HepG2 (cell line): ENCODE measurements at regions not wholly inside any gene's neighbourhood (a gene's known extent, or its start where the extent isn't known, plus 50 kb on each side); places are given as distances from the start of the nearest gene placed in this dataset.

Source experiments
- ATAC-seq: fragments of 200-7000 bp; cut with Tn5 transposase; 3 replicates; pipeline ENCODE4 v1.9.1; 2020; ENCODE audit warnings: mild to moderate bottlenecking, moderate library complexity
- BruUV-seq: library from RNA; stranded (reverse); fragments of 400-500 nt; replicated peaks from 2 replicates; lab custom pipeline; 2021; lab: Mats Ljungman, UMichigan
- CTCF ChIA-PET: fragments of 300-600 bp; formaldehyde crosslinking; extraction: SDS; loops from one replicate; lab custom pipeline; 2021; ENCODE audit warnings: low total read pairs, inconsistent platforms, low intra/inter-chr PET ratio; lab: Yijun Ruan, JAX
- POLR2A ChIA-PET: fragments of 350-600 bp; sonication (Branson Sonifier 250); formaldehyde crosslinking; loops from one replicate; lab custom pipeline; 2020; ENCODE audit warnings: antibody characterized with exemption, inconsistent platforms; lab: Yijun Ruan, JAX
- DNase-seq: peaks from one replicate; pipeline ENCODE4 v3.0.0-alpha.2; 2015; ENCODE audit warnings: low spot score
- FAIRE-seq: peaks from 3 replicates; lab custom pipeline; 2011; peaks lifted over from hg19 to GRCh38; lab: Jason Lieb, UNC
- H2AFZ ChIP-seq: one replicate; pipeline ENCODE4 v1.6.1; 2011; ENCODE audit warnings: low read length, inconsistent platforms
- H3K27ac ChIP-seq: fragments of 300-600 bp; 3 replicates; pipeline ENCODE4 v1.8.0; 2011; ENCODE audit warnings: mixed run types, mild to moderate bottlenecking, mixed read lengths, low read length, inconsistent platforms; ENCODE audit not compliant: insufficient read depth; ENCODE audit errors: extremely low read length
- H3K27me3 ChIP-seq, 2 experiments: fragments of 200-600 bp in 1 of 2; 2 replicates in 1 of 2; 3 replicates in 1 of 2; pipeline versions ENCODE4 v1.6.0 to v1.8.0; 2011; ENCODE audit warnings: low read length in 2 of 2, mild to moderate bottlenecking in 2 of 2, moderate library complexity in 2 of 2, inconsistent platforms in 1 of 2; ENCODE audit not compliant: insufficient read depth in 2 of 2, control insufficient read depth in 1 of 2
- H3K36me3 ChIP-seq, 2 experiments: fragments of 200-600 bp in 1 of 2; replicated peaks in 1 of 2; 2 replicates in 1 of 2; 3 replicates in 1 of 2; pipeline versions ENCODE4 v1.5.1 to v1.8.0; 2011; ENCODE audit warnings: low read length in 2 of 2, inconsistent platforms in 1 of 2; ENCODE audit not compliant: insufficient read depth in 2 of 2, control insufficient read depth in 1 of 2
- H3K4me1 ChIP-seq: 2 replicates; pipeline ENCODE4 v1.5.1; 2012; ENCODE audit warnings: low read length, inconsistent platforms; ENCODE audit not compliant: insufficient read depth
- H3K4me2 ChIP-seq: 2 replicates; pipeline ENCODE4 v1.6.0; 2011; ENCODE audit warnings: low read depth, low read length, inconsistent platforms
- H3K4me3 ChIP-seq, 3 experiments: fragments of 200-600 bp in 1 of 3; sonication (generic), shearing (Covaris generic) in 1 of 3; replicated peaks in 1 of 3; 2 replicates each; pipeline ENCODE4 v1.5.1; 2011 to 2016; ENCODE audit warnings: low read length in 3 of 3, inconsistent platforms in 2 of 3, low read depth in 2 of 3, mild to moderate bottlenecking in 2 of 3, control low read depth in 1 of 3, mixed read lengths in 1 of 3; ENCODE audit not compliant: insufficient read depth in 1 of 3
- H3K79me2 ChIP-seq: one replicate; pipeline ENCODE4 v1.6.1; 2011; ENCODE audit warnings: low read length, inconsistent platforms; ENCODE audit not compliant: insufficient read depth
- H3K9ac ChIP-seq: 2 replicates; pipeline ENCODE4 v1.6.0; 2011; ENCODE audit warnings: mild to moderate bottlenecking, low read depth, low read length, inconsistent platforms; ENCODE audit not compliant: insufficient read depth
- H3K9me3 ChIP-seq: 2 replicates; pipeline ENCODE4 v1.5.1; 2012; ENCODE audit warnings: mild to moderate bottlenecking, low read length
- H4K20me1 ChIP-seq: 2 replicates; pipeline ENCODE4 v1.6.0; 2011; ENCODE audit warnings: inconsistent platforms, mild to moderate bottlenecking, low read length, moderate library complexity; ENCODE audit not compliant: insufficient read depth
- MAFF ChIP-seq: IDR thresholded peaks from 2 replicates; pipeline ENCODE4 v1.6.1; 2011; ENCODE audit warnings: low read depth, low read length, improper control_type of control experiment
- MAFK ChIP-seq, 2 experiments: IDR thresholded peaks in 1 of 2; conservative IDR thresholded peaks in 1 of 2; 2 replicates each; pipeline ENCODE4 v1.6.1; 2011; ENCODE audit warnings: improper control_type of control experiment in 2 of 2, low read length in 2 of 2
- MAX ChIP-seq: IDR thresholded peaks from 2 replicates; pipeline ENCODE4 v1.6.1; 2012; ENCODE audit warnings: inconsistent platforms
- ZKSCAN5 ChIP-seq: sonication (generic); formaldehyde crosslinking; IDR thresholded peaks from 2 replicates; pipeline ENCODE4 v1.5.1; 2020; ENCODE audit warnings: mild to moderate bottlenecking, missing genetic modification reagents
- ZNF3 ChIP-seq: IDR thresholded peaks from 2 replicates; pipeline ENCODE4 v1.7.0; 2017; ENCODE audit warnings: inconsistent platforms
- ZNF343 ChIP-seq: sonication (generic); formaldehyde crosslinking; IDR thresholded peaks from 2 replicates; pipeline ENCODE4 v1.4.0; 2020; ENCODE audit warnings: mild to moderate bottlenecking, missing genetic modification reagents
- ZNF512B ChIP-seq: sonication (generic); formaldehyde crosslinking; IDR thresholded peaks from 2 replicates; pipeline ENCODE4 v1.5.1; 2020; ENCODE audit warnings: missing genetic modification reagents, mild to moderate bottlenecking, borderline replicate concordance
- ZNF547 ChIP-seq: sonication (generic); formaldehyde crosslinking; IDR thresholded peaks from 2 replicates; pipeline ENCODE4 v1.5.1; 2020; ENCODE audit warnings: mild to moderate bottlenecking, missing genetic modification reagents
- ZNF619 ChIP-seq: sonication (generic); formaldehyde crosslinking; IDR thresholded peaks from 2 replicates; pipeline ENCODE4 v1.4.0; 2020; ENCODE audit warnings: mild to moderate bottlenecking, missing genetic modification reagents
- WGBS: methylation state at CpG from one replicate; pipeline ENCODE4 v1.1.6; 2017; ENCODE audit warnings: low lambda C conversion rate; 5-methylcytosine and 5-hydroxymethylcytosine counted together
- in situ Hi-C: cut with HindIII; loops from 2 replicates; pipeline ENCODE4 v1.10.0; 2017; ENCODE audit warnings: low pct_unique_long_range_greater_than_20kb; ENCODE audit not compliant: extremely low pct_ligation_motif_present
- intact Hi-C: fragments of 100-400 bp; cut with micrococcal nuclease; formaldehyde crosslinking; loops from one replicate; pipeline ENCODE4 v1.10.0; 2022; ENCODE audit not compliant: unreplicated experiment

- in situ Hi-C loops (no loop called here), intact Hi-C loops (no loop called here)
- no TSS peak for BruUV-seq
- H2AFZ ChIP-seq = no peak overlapping the region
- POLR2A ChIA-PET = no interaction called here
- no peak overlapping the region for H3K9ac ChIP-seq
- TF ChIP-seq ZNF512B (CRISPR knock-in tag) = no peak
- TF ChIP-seq ZKSCAN5 = no peak
- peak; percentile 67 for TF ChIP-seq MAFF
- TF ChIP-seq MAX = no peak
- no peak for TF ChIP-seq ZNF3 (CRISPR knock-in tag)
- no peak for TF ChIP-seq ZNF547 (CRISPR knock-in tag)
- no peak for TF ChIP-seq ZNF619
- no peak for TF ChIP-seq ZNF343 (CRISPR knock-in tag)
- peak; percentile 49 to 77; a peak in 3 of 4 replicates for TF ChIP-seq MAFK (conservative IDR thresholded peaks at IDR 0.05 in 1 of 2, IDR thresholded peaks at IDR 0.05 in 1 of 2; ENCODE audit: low read length in 2 of 2)
- 5% methylated on average over 6 of the region's 6 CpGs for WGBS
- H3K27me3 ChIP-seq = peaks cover 0 to 2% of the 10 kb centered on the region in 2 experiments; a peak in 1 of 5 replicates
- no peaks in the 10 kb centered on the region for H3K9me3 ChIP-seq
- FAIRE-seq = no peak
- H3K36me3 ChIP-seq = no peaks in the 10 kb centered on the region
- no peaks in the 10 kb centered on the region for H4K20me1 ChIP-seq
- H3K4me1 ChIP-seq = no peaks in the 10 kb centered on the region
- H3K27ac ChIP-seq = no peak overlapping the region
- H3K4me3 ChIP-seq = no peak overlapping the region
- CTCF ChIA-PET = no interaction called here
- ATAC-seq = no peak
- no peak for DNase-seq
- no peaks in the 10 kb centered on the region for H3K79me2 ChIP-seq
- no peak overlapping the region for H3K4me2 ChIP-seq
These were observed 60.6 kb upstream of the TPP2 start for GRCh38 chr13:102536196-102536595.
